NCI-H1694 treated with DMSO at 0.1 percent for 48 hours (cell line): ENCODE measurements at regions not wholly inside any gene's neighbourhood (a gene's known extent, or its start where the extent isn't known, plus 50 kb on each side); places are given as distances from the start of the nearest gene placed in this dataset.

ENCODE experiments used
- DNase-seq: peaks from one replicate; lab custom pipeline; 2025; lab: John Stamatoyannopoulos, UW

GRCh38 chr18:61273533-61273932 lies 59.7 kb upstream of the CDH20 start:
- no peak for DNase-seq

- no peak for DNase-seq
These were observed 58.7 kb upstream of the CDH20 start for GRCh38 chr18:61274416-61274960.

DNA sequence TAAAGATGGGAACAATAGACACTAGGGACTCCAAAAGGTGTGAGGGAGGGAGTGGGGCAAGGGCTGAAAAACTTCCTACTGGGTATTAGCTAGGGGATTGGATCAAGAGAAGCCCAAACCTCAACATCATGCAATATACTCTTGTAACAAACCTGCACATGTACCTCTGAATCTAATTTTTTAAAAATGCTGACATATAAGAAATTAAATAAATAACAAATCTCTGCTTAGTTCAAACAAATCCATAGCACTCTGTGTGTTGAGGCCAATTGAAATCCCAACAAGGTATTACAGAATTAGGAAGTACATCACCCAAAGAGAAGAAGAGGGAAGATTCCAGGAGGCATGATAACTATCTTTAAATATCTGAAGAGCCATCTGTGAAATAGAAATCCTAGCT lies 55.4 kb upstream of the CDH20 start:
- DNase-seq, result no peak

DNA sequence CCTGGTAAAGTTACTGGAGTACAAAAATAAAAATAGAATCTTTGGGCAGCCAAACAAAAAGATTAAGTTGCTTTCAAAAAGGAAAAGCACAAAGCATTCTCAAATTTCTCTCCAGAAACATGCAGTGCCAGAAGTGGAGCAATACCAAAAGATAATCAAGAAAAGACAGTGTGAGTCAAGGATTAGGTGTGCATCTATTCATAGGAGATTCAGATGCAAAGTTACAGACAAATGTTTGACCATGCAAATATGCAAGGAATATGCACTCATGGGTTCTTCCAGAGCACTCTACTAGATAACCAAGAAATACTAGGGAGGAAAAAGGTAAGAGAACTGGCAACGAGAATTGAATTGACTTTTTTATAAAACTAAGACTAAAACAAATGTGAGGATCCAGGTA lies 51.8 kb upstream of the CDH20 start:
- DNase-seq, result no peak

GRCh38 chr18:61282926-61283325 lies 50.3 kb upstream of the CDH20 start:
- no peak for DNase-seq
